ENCODE measurements at regions not wholly inside any gene's neighbourhood (a gene's known extent, or its start where the extent isn't known, plus 50 kb on each side); places are given as distances from the start of the nearest gene placed in this dataset.

DNA sequence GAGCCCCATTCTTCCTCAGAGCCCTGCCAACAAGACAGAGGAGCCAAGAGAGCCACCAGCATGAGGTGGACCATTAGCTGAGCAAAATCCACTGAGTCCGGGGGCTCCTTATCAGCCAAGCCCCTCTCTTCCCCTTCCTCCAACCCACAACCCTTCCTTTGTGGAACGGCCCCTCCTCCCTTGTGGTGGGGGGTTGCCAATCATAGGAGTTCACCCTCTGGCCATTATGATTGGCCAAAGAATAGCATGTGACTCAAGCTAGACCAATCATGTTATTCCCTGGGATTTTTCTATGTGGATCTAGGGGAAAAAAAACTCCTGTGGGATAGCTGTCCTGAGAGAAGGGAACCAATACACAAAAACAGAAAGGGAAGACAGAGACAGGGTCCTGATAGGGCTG lies 120.5 kb downstream of the C16orf95 start:
- H3K27me3 ChIP-seq, result no peaks in the 10 kb centered on the region
- DNase-seq (ENCODE audit: low spot score), result no peak
- TF ChIP-seq, protein P1, sequence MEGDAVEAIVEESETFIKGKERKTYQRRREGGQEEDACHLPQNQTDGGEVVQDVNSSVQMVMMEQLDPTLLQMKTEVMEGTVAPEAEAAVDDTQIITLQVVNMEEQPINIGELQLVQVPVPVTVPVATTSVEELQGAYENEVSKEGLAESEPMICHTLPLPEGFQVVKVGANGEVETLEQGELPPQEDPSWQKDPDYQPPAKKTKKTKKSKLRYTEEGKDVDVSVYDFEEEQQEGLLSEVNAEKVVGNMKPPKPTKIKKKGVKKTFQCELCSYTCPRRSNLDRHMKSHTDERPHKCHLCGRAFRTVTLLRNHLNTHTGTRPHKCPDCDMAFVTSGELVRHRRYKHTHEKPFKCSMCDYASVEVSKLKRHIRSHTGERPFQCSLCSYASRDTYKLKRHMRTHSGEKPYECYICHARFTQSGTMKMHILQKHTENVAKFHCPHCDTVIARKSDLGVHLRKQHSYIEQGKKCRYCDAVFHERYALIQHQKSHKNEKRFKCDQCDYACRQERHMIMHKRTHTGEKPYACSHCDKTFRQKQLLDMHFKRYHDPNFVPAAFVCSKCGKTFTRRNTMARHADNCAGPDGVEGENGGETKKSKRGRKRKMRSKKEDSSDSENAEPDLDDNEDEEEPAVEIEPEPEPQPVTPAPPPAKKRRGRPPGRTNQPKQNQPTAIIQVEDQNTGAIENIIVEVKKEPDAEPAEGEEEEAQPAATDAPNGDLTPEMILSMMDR (IDR thresholded peaks at IDR 0.05), result no peak
- H3K4me1 ChIP-seq, result no peaks in the 10 kb centered on the region
- no peaks in the 10 kb centered on the region for H3K36me3 ChIP-seq
- no peak overlapping the region for H3K27ac ChIP-seq
- no peaks in the 10 kb centered on the region for H3K9me3 ChIP-seq
- H3K4me3 ChIP-seq, result no peak overlapping the region

DNA sequence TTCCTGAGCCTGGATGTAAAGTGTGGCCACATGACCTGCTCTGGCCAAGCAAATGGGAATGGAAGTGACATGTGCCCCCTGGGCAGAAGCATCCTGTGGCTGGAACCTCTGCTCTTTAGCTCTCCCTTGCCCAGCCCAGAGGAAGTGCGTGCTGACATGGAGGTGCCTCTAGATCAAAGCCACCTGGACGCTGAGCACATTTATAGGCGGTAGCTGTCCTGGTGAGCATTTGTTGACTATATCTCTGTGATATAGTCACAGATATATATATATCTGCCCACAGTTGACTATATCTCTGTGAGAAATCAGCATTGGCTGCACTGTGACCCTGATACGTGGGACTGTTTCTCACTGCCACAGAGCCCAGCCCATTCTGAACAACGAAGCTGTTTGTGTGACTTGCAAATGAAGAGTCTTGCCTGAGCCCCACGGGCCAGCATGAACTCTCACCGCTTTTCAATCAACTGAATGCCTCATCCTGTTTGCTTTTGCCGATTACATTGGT lies 118.8 kb downstream of the C16orf95 start:
- DNase-seq (ENCODE audit: low spot score), result no peak
- TF ChIP-seq, protein P1 (IDR thresholded peaks at IDR 0.05), result no peak
- H3K27me3 ChIP-seq, result no peaks in the 10 kb centered on the region
- H3K27ac ChIP-seq, result no peak overlapping the region
- H3K9me3 ChIP-seq, result no peaks in the 10 kb centered on the region
- H3K4me3 ChIP-seq, result no peak overlapping the region
- no peaks in the 10 kb centered on the region for H3K36me3 ChIP-seq
- peaks cover 0 to 4% of the 10 kb centered on the region in 2 donors for H3K4me1 ChIP-seq

DNA sequence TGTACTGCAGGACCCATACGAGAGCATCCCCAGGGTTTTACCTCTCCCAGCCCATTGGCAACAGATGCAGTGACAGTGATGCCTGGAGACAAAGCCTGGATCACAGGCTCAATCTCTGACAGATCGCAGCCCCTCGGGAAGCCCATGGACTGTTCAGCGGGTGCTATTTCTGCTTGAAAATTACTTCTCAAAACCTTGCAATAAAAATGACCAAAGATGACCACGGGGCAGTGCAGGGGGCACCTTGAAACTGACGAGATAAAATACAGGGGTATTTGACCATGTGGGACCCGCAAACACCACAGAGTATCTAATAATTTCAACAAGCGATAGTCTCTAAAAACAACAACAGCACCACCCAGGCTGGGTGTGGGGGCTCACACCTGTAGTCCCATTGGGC lies 118.3 kb downstream of the C16orf95 start:
- TF ChIP-seq, protein P1 (IDR thresholded peaks at IDR 0.05), result no peak

DNA sequence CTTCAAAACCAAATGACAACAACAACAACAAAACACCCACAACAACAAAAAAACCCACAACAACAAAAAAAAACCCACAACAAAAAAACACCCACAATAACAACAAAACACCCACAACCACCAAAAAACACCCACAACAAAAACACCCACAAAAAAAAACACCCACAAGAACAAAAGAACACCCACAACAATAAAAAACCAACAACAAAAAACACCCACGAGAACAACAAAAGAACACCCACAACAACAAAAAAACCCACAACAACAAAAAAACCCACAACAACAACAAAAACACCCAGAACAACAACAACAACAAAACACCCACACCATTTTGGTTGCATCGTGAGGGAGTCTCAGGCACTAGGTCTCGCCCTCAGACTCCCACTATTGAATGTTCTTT lies 117.8 kb downstream of the C16orf95 start:
- H3K27me3 ChIP-seq, result no peaks in the 10 kb centered on the region
- DNase-seq (ENCODE audit: low spot score), result no peak
- TF ChIP-seq, protein P1 (IDR thresholded peaks at IDR 0.05), result no peak

More for the DNA sequence above, 118.3 kb downstream of the C16orf95 start:
- no peak overlapping the region for H3K27ac ChIP-seq
- H3K36me3 ChIP-seq, result no peaks in the 10 kb centered on the region
- H3K9me3 ChIP-seq, result no peaks in the 10 kb centered on the region
- DNase-seq (ENCODE audit: low spot score), result no peak
- peaks cover 0 to 7% of the 10 kb centered on the region in 2 donors for H3K4me1 ChIP-seq
- no peak overlapping the region for H3K4me3 ChIP-seq
- H3K27me3 ChIP-seq, result no peaks in the 10 kb centered on the region

DNA sequence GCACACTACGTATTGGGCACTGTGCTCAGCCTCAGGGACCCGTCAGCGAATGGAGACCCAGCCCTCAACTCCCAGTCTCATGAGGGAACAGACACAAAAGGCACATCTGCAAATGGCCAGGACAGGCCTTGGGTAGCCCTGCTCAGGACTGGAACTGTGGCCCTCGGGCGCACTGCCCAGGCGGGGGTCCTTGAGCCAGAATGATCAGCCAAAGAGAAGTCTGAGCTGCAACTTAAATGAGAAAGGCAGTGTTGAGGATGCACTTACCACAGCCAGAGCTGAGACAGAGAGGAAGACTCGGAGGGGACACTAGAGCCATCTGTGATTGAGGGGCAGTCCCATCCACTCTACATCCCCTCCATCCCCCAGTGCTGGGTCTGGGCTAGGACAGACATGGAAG lies 117.3 kb downstream of the C16orf95 start:
- DNase-seq (ENCODE audit: low spot score), result no peak
- H3K36me3 ChIP-seq, result no peaks in the 10 kb centered on the region
- peaks cover 0 to 7% of the 10 kb centered on the region in 2 donors for H3K4me1 ChIP-seq
- no peak overlapping the region for H3K27ac ChIP-seq
- no peaks in the 10 kb centered on the region for H3K9me3 ChIP-seq
- TF ChIP-seq, protein P1 (IDR thresholded peaks at IDR 0.05), result no peak
- H3K27me3 ChIP-seq, result no peaks in the 10 kb centered on the region
- H3K4me3 ChIP-seq, result no peak overlapping the region

More for the DNA sequence above, 117.8 kb downstream of the C16orf95 start:
- Histone ChIP-seq H3K9me3 (no peaks in the 10 kb centered on the region), H3K27ac (no peak overlapping the region), H3K36me3 (no peaks in the 10 kb centered on the region), H3K4me3 (no peak overlapping the region), H3K4me1 (peaks cover 0 to 7% of the 10 kb centered on the region in 2 donors)

DNA sequence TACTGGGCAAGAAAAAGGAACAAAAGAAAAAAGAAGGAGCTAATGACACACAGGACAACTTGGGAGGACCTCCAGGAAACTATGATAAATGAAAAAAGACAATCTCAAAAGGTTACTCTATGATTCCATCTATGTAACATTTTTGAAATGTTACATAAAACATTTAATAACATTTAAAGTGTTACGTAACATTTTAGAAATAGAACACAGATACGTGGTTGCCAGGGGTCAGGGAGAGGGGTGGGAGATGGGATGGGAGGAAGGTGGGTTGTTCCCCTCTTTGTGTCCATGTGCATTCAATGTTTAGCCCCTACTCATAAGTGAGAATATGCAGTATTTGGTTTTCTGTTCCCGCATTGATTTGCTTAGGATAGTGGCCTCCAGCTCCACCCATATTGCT lies 116.6 kb downstream of the C16orf95 start:
- no peaks in the 10 kb centered on the region for H3K27me3 ChIP-seq
- no peaks in the 10 kb centered on the region for H3K9me3 ChIP-seq
- TF ChIP-seq, protein P1 (IDR thresholded peaks at IDR 0.05), result no peak
- DNase-seq (ENCODE audit: low spot score), result no peak
- H3K36me3 ChIP-seq, result no peaks in the 10 kb centered on the region
- H3K4me3 ChIP-seq, result no peak overlapping the region
- peaks cover 0 to 7% of the 10 kb centered on the region in 2 donors for H3K4me1 ChIP-seq
- H3K27ac ChIP-seq, result no peak overlapping the region
